ENCODE measurements at regions not wholly inside any gene's neighbourhood (a gene's known extent, or its start where the extent isn't known, plus 50 kb on each side); places are given as distances from the start of the nearest gene placed in this dataset.

- DNase-seq (ENCODE audit: low spot score in 2 of 2) (no peak), ATAC-seq (no peak)
- Mint-ChIP-seq H3K4me1 (no peaks in the 10 kb centered on the region), H3K27ac (no peak overlapping the region), H3K4me3 (no peak overlapping the region), H3K36me3 (no peaks in the 10 kb centered on the region), H3K9me3 (no peaks in the 10 kb centered on the region)
Measured at GRCh38 chr1:192756847-192757246, 52.0 kb upstream of the RGS2 start.

GRCh38 chr1:192758492-192758891, 50.3 kb upstream of the RGS2 start:
- H3K4me1 Mint-ChIP-seq = peaks cover 11% of the 10 kb centered on the region
- ATAC-seq = no peak
- H3K27ac Mint-ChIP-seq = no peak overlapping the region
- no peak overlapping the region for H3K4me3 Mint-ChIP-seq
- H3K36me3 Mint-ChIP-seq = no peaks in the 10 kb centered on the region
- H3K9me3 Mint-ChIP-seq = no peaks in the 10 kb centered on the region
- DNase-seq (ENCODE audit: low spot score in 2 of 2) = no peak
